ENCODE measurements at regions not wholly inside any gene's neighbourhood (a gene's known extent, or its start where the extent isn't known, plus 50 kb on each side); places are given as distances from the start of the nearest gene placed in this dataset.

DNA sequence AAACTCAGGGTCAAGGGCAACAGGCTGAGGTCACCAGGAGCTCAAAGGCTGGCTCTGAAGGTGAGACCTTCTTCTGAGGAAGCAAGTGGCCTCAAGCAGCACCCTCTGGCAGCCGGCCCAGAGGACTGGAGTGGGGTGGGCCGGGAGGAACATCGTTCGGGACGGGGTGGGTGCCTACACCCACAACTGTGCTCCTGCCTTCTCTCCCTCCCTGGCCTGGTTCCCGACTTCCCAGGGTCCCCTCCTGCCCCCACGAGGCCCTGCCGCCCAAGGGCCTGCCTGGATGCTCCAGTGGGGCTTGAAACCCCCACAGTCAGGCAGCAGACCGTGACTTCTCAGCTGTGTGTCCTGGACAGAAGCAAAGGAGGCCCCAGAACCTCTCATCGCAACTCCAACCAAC is 195.7 kb downstream of the IGLL1 start:
- no peak for TF ChIP-seq POLR2A (IDR thresholded peaks at IDR 0.05)
- TF ChIP-seq, protein P1, sequence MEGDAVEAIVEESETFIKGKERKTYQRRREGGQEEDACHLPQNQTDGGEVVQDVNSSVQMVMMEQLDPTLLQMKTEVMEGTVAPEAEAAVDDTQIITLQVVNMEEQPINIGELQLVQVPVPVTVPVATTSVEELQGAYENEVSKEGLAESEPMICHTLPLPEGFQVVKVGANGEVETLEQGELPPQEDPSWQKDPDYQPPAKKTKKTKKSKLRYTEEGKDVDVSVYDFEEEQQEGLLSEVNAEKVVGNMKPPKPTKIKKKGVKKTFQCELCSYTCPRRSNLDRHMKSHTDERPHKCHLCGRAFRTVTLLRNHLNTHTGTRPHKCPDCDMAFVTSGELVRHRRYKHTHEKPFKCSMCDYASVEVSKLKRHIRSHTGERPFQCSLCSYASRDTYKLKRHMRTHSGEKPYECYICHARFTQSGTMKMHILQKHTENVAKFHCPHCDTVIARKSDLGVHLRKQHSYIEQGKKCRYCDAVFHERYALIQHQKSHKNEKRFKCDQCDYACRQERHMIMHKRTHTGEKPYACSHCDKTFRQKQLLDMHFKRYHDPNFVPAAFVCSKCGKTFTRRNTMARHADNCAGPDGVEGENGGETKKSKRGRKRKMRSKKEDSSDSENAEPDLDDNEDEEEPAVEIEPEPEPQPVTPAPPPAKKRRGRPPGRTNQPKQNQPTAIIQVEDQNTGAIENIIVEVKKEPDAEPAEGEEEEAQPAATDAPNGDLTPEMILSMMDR (IDR thresholded peaks at IDR 0.05): no peak
- intact Hi-C loops (cut with DNase I): loop anchor here in 5 of 10 donors (5.0 to 10.0 kb wide), 4 partner anchors 150 to 210 kb away; no protein-coding TSS in a partner anchor
- H3K4me1 ChIP-seq: peaks cover 0 to 9% (median 0%) of the 10 kb centered on the region in 12 donors
- H3K36me3 ChIP-seq: no peaks in the 10 kb centered on the region
- H3K4me3 ChIP-seq: no peak overlapping the region
- H3K27me3 ChIP-seq: peaks cover 0 to 8% (median 0%) of the 10 kb centered on the region in 9 donors
- 64 to 85% (median 73%) methylated on average over 6 to 10 of the region's 10 CpGs for WGBS, 4 donors
- no peak overlapping the region for H3K27ac ChIP-seq
- no peaks in the 10 kb centered on the region for H3K9me3 ChIP-seq
- DNase-seq: no peak
- ATAC-seq: no peak

GRCh38 chr22:23383491-23384361 is 196.4 kb downstream of the IGLL1 start:
- ATAC-seq (no peak), DNase-seq (no peak)
- intact Hi-C loops (cut with DNase I): loop anchor here in 5 of 10 donors (5.0 to 10.0 kb wide), 4 partner anchors 151 to 209 kb away; no protein-coding TSS in a partner anchor

GRCh38 chr22:23382428-23383218 is 197.5 kb downstream of the IGLL1 start:
- Histone ChIP-seq H3K27ac (no peak overlapping the region), H3K4me3 (no peak overlapping the region), H3K36me3 (no peaks in the 10 kb centered on the region), H3K9me3 (no peaks in the 10 kb centered on the region), H3K4me1 (peaks cover 0 to 9% (median 0%) of the 10 kb centered on the region in 12 donors), H3K27me3 (peaks cover 0 to 14% (median 0%) of the 10 kb centered on the region in 9 donors)
- no peak for TF ChIP-seq POLR2A (IDR thresholded peaks at IDR 0.05)
- TF ChIP-seq, protein P1 (IDR thresholded peaks at IDR 0.05): no peak
- no peak for ATAC-seq
- 78 to 87% (median 83%) methylated on average over 9 to 16 of the region's 16 CpGs for WGBS, 4 donors
- intact Hi-C loops (cut with DNase I): loop anchor here in 5 of 10 donors (5.0 to 10.0 kb wide), 4 partner anchors 152 to 208 kb away; no protein-coding TSS in a partner anchor
- DNase-seq: no peak

More at GRCh38 chr22:23383491-23384361, 196.4 kb downstream of the IGLL1 start:
- no peaks in the 10 kb centered on the region for H3K36me3 ChIP-seq
- no peak overlapping the region for H3K27ac ChIP-seq
- H3K4me1 ChIP-seq: peaks cover 0 to 9% (median 0%) of the 10 kb centered on the region in 12 donors
- WGBS, 4 donors: 48 to 61% (median 52%) methylated on average over 17 to 23 of the region's 23 CpGs
- H3K9me3 ChIP-seq: no peaks in the 10 kb centered on the region
- TF ChIP-seq, protein P1 (IDR thresholded peaks at IDR 0.05): no peak
- no peak for TF ChIP-seq POLR2A (IDR thresholded peaks at IDR 0.05)
- H3K27me3 ChIP-seq: peaks cover 0 to 13% (median 0%) of the 10 kb centered on the region in 9 donors
- H3K4me3 ChIP-seq: no peak overlapping the region

Data from heart left ventricle (tissue), 16 donors.